Endothelial cell of umbilical vein (primary cell): ENCODE measurements at regions not wholly inside any gene's neighbourhood (a gene's known extent, or its start where the extent isn't known, plus 50 kb on each side); places are given as distances from the start of the nearest gene placed in this dataset.

ENCODE experiments used
- FOS ChIP-seq: IDR thresholded peaks from 2 replicates; pipeline ENCODE4 v1.6.1; 2011; ENCODE audit warnings: mild to moderate bottlenecking, low read length, moderate library complexity, borderline replicate concordance; ENCODE audit not compliant: insufficient read depth
- POLR2A ChIP-seq: IDR thresholded peaks from 2 replicates; pipeline ENCODE4 v1.6.1; 2012; ENCODE audit warnings: low read depth, mild to moderate bottlenecking, control low read depth, low read length
- TF ChIP-seq, protein P1 (sequence below), 2 donors: IDR thresholded peaks; 1 replicate in 1 of 2; 2 replicates in 1 of 2; pipeline ENCODE4 v1.5.1; 2011; ENCODE audit warnings: low read length in 2 of 2, mild to moderate bottlenecking in 2 of 2, moderate library complexity in 2 of 2, control low read depth in 1 of 2, inconsistent platforms in 1 of 2, low read depth in 1 of 2; ENCODE audit not compliant: insufficient read depth in 1 of 2; ENCODE audit errors: extremely low read depth in 1 of 2

DNA sequence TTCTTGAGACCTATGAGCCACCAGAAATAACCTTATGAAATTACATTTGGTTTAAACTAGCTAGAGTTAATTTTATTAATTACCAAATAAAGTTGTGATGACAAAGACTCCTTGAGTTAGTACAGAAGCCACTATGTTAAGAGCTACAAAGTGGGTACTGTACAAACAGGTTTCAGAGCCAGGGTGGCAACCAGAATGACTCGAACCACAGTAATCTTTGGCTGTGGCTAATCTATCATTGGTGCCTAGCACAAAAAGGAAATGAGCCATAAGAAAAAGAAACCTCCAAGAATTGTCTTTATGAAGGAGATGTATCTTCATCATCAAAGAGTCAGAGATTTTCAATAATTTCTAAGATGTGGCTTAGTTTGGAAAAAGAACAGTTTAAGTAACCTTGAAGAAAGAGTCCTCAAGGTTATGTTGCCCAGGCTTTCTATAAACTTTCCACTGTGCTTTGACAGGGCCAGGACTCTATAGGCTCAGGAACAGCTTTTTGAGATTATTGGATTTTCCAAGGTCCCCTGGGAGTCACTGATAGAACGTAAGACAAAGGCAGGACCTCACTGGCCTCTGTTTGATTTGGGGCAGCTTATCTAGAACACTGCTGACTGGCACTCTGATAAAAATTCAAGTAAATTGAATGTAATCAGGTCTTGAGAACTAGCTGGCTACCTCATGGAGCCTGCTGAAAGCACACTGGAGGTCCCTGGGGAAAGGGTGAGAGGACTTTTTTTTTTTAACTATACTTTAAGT, 777.7 kb downstream of the STIM2 start:
- TF ChIP-seq POLR2A (no peak), FOS (no peak)
- TF ChIP-seq, protein P1, sequence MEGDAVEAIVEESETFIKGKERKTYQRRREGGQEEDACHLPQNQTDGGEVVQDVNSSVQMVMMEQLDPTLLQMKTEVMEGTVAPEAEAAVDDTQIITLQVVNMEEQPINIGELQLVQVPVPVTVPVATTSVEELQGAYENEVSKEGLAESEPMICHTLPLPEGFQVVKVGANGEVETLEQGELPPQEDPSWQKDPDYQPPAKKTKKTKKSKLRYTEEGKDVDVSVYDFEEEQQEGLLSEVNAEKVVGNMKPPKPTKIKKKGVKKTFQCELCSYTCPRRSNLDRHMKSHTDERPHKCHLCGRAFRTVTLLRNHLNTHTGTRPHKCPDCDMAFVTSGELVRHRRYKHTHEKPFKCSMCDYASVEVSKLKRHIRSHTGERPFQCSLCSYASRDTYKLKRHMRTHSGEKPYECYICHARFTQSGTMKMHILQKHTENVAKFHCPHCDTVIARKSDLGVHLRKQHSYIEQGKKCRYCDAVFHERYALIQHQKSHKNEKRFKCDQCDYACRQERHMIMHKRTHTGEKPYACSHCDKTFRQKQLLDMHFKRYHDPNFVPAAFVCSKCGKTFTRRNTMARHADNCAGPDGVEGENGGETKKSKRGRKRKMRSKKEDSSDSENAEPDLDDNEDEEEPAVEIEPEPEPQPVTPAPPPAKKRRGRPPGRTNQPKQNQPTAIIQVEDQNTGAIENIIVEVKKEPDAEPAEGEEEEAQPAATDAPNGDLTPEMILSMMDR (IDR thresholded peaks at IDR 0.05; ENCODE audit: extremely low read depth in 1 of 2, insufficient read depth in 1 of 2, low read depth in 1 of 2, low read length in 2 of 2) = no peak
